CD4-positive, alpha-beta T cell treated with Interleukin-4 for 4 hours (primary cell): ENCODE measurements at regions not wholly inside any gene's neighbourhood (a gene's known extent, or its start where the extent isn't known, plus 50 kb on each side); places are given as distances from the start of the nearest gene placed in this dataset.

Experiments
- DNase-seq: peaks from one replicate; pipeline ENCODE4 v3.0.0-alpha.2; 2020

DNA sequence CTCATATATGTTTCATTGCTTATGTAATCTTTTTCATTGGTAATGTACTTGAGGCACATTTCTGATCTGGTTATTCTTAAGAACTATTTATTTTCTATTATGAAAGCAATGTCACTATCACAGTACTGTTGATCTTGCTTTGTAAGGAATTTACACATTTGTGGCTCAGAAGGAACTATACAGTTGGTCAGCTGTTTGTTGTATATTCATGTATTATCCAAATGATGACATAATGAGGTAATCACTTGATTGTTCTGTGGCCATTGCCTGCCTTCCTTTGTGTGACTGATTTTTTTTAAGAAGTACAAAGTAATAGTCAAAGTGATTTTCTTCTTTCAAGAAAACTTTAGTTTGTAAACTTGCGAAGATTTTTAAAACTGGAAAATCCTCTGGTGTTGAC is 399.9 kb downstream of the TMEM161B start:
- no peak for DNase-seq

DNA sequence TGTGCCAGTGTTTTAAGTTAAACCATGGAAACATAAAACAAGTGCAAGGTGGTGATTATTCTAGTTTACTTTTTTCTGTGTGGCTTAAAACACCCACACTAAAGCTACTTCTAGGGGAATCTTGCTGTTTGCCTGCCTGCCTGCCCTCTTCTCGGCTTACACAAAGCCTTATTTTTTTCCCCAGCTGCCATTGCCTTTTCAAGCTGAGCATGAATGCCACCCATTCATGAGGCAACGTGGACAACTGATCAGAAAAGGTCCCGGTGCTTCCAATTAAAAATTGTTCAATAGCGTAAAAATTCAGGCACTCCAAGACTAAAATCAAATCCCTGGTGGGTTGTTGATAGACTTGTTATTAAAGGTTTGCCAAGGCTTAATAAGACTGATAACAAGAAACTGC is 401.4 kb downstream of the TMEM161B start:
- no peak for DNase-seq

DNA sequence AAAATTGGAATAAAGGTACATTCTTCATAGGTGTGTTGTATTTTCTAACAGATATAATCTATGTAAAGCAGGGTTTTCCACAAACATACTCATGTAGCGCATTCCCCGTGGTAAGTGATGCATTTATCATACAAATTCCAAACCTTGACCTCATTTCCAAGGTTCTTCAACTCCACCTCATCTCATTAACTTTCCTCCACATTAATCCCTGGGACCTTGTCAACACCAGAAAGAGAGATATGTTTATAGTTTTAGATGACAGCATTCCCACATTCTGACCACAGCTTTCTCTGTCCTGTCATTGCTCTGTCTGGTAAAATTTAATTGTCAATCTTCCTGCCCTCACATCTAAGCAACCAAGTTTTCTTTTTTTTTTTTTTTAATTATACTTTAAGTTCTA is 415.1 kb downstream of the TMEM161B start:
- no peak for DNase-seq

DNA sequence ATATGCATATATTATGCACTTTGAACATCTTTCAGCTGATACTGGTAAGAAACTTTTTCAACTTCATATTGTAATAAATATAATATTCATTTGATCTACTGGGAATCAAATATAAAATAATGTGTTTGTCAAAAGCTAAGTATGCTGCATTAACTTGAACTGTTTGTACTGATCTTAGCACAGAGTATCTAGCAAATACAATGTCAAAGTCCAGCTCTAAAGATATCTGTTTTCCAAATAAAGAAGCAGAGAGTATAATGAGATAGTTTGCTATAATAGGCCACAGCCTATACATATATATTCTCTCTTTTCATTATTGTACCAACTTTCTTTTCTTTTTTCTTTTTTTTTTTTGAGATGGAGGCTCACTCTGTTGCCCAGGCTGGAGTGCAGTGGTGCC is 417.0 kb downstream of the TMEM161B start:
- no peak for DNase-seq

DNA sequence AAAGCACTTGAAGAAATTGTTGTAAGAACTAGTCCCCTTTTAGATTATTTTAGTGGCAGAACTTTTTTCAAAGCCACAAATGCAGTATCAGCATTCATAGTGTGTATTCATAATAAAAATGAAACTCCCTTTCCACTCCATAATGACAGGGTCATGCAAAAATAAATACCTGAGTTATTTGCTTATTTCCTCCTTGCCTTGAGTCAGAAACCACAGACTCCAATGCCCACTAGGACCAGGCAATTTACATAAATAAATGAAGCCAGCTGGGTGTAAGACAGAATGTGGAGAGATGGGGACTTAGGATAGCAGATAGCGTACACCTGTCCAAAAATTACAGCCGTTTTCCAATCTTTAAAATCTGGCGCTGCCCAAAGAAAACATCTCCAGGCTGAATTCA is 417.8 kb downstream of the TMEM161B start:
- DNase-seq, result no peak

DNA sequence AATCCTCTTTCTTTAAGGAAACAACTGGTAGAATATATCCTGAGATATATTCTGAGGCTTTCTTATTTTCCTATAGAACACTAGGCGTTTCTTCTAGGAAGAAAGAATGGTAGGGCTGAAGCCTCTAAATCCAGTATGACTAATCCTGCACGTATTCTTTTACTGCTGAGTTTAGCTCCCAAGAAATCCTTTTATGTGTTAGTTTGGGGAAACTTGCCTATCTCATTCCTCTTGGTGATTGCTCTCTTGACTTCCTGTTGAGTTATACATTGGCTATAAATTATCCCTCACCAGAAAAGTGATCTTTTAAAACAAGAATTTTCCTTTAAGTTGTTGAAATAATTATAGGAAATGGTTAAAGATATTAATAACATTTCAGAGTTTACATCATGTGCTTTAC is 422.9 kb downstream of the TMEM161B start:
- DNase-seq, result no peak

DNA sequence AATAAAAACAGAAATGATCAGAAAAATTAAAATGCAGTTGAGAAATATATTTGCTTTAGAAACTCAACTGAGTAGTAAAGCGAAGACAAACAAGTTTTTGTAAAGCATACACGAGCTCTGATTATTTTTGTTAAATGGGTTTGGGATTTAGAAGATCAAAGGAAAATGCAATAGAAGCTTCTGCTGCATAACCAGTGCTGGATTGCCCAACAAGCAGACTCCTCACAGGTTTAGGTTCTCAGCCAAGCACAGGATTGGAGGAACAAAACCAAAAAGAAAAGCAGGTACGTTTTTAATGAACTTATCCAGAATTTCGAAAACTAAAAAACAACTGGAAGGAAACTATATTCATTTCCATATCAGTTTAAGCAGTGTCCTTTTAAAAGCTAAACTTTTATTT is 423.8 kb downstream of the TMEM161B start:
- no peak for DNase-seq

DNA sequence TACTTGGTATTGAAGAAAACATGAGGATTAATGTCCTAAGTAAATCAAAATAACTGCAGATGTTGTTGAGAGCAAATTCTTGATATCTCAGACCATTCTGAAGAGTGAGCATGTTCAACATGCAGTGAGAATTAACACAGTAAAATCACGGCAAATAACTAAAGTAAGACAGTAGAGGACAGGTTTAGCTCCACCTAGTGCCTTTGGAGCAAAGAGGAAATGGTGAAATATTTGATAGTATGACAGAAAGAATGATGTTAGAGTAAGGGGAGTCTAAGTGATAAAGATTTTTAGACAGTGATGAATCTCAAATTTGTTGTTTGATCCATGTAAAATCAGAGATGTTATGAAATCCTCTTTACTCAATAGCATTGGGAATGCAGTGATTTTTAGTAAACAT is 424.2 kb downstream of the TMEM161B start:
- no peak for DNase-seq

DNA sequence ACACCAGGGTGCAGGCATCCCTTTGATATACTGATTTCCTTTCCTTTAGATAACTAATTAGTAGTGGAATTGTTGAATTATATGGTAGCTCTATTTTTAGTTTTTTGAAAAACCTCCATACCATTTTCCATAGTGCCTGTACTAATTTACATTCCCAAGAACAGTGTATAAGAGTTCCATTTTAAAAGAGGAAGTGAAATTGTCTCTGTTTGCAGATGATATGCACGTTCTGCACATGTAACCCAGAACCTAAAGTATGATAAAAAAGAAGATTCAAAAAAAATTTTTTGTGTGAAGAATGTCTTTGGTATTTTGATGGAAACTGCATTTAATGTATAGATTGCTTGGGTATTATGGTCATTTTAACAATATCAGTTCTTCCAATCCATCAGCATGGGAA is 424.0 kb upstream of the CCNH start:
- DNase-seq, result no peak

DNA sequence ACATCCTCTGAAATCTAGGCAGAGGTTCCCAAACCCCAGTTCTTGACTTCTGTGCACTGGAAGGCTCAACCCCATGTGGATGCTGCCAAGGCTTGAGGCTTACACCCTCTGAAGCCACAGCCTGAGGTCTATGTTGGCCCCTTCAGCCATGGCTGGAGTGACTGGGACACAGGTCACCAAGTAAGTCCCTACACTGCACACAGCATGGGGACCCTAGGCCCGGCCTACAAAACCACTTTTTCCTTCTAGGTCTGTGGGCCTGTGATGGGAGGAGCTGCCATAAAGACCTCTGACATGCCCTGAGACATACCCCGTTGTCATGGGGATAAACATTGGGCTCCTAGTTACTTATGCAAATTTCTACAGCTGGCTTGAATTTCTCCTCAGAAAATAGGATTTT is 418.8 kb upstream of the CCNH start:
- no peak for DNase-seq

DNA sequence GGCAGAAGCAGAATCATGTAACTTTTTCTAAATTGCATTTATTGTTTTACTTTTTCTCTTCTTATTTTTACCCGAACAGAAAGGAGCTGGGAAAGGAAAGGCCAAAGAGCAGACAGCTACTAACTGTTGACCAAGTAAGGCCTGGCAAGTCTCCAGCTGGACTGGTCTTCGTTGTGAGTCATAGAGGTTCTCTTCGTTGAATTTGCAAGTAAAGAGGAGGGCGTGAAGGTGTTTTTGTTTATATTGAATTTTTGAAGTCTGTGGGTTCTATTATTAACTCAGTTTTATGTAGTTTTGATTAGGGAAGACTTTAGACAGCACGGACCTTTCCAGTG is 416.5 kb upstream of the CCNH start:
- no peak for DNase-seq

DNA sequence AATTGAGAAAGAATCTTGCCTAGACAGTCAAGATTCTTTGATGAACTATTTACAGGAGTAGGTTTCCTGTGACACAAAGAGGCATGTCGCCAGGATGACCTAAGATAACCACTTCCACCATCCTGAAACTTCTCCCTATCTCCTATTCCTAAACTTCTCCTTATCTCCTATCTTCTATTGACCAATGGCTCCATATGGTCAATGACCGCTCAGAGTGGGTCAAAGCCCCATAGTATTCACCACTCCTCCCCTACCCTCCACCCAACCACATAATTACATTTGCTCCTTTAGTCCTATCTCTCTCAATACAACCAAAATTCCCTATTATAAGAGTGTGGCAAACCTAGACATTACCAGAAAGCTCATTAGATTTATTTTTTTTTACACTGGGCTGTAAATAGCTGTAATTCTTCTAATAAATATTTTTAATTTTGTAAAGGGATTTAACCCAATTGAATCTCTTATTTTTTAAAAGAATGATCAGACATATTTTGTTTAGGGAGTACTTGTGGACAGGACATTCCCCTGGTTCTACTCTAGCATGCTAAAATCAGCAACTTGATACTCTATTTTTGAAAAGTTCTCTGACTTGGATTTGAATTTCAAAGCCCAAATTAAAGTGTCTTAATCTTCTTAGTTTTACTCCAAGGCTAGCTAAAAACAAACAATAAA is 416.0 kb upstream of the CCNH start:
- no peak for DNase-seq

DNA sequence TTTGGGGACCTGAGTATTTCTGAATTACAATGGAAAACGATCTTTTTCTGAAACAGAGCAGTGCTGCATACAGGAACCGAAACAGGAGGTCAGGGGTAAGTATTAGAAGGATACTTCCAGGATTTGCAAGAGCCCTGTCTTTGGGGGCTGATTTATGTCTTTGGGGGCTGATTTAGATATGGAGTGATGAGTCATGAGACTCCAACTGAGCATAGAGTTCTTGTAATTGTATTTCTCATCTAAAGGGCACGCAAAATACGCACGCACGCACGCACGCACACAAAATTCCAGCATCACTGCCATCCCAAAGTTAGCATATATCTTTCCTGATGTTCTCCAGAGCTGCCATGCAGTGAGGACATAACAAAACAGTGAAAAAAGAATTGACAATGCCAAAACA is 414.8 kb upstream of the CCNH start:
- DNase-seq, result no peak

DNA sequence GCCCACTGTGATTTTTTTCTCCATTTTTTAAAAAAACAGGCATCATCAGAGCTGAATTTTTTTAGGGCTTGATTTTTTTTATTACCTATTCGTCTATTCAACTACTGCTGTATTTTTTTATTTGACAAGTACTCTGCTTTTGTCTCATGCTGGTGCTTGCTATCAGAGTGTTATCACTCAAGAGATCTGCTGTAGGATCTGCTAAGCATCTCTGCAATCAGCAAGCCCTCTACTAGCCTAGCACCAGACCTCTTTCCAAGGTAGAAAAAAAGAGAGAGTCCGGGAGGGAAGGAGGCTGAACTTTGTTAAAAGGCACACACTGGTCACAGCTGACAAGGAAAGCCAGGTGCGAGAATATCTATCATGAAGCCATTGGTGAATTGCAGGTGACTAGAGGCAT is 413.8 kb upstream of the CCNH start:
- DNase-seq, result no peak

DNA sequence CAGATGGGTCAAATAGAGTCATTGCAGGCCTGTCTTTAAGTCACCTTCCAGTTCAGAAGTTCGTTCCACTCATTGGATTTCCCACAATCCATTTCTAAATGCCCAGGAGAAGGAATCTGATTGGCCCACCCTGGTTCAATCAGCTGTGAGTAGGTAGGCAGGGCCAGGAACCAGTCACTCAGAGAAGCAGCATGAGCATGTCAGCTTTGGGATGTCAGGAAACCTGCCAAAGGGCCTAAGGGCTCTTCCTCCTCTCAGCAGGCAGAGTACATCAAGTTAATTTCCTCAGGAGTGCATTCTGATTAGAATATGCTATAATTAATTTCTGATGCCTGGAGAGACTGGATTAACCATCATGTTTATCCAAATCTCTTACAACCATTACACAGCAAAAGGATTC is 412.9 kb upstream of the CCNH start:
- DNase-seq, result no peak

DNA sequence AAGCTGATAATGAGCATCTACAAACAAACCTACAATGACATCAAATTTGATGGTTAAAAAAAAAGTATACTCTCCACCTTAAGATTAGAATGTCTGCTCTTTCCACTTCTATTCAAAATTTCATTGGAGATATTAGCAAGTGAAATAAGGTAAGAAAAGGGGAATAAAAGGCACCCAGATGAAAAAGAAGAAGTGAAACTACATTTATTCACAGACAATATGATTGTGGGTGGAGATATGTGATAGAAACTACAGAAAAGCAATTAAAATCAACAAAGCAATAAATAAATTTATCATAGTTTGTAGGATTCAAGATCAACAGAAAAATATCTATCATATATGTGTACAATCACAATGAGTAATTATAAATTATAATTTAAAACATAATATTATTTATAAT is 395.1 kb upstream of the CCNH start:
- DNase-seq, result no peak

DNA sequence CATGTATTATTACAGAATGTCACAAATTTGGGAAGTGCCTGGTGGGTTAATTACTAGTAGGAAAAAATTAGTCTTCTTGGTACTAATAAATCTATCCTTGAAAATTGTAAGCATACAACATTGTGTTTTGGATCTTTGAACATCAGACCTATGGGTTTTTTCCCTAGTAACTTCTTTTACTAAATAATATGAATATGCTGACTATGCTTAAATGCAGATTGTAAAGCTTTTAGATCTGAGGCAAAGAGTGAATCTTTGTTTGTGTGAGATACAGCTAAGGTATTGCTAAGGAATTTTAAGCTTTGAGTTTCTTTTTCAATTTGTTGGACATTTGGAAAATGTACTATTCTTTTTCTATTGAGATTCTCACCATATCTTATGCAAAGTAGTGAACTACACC is 390.6 kb upstream of the CCNH start:
- no peak for DNase-seq

DNA sequence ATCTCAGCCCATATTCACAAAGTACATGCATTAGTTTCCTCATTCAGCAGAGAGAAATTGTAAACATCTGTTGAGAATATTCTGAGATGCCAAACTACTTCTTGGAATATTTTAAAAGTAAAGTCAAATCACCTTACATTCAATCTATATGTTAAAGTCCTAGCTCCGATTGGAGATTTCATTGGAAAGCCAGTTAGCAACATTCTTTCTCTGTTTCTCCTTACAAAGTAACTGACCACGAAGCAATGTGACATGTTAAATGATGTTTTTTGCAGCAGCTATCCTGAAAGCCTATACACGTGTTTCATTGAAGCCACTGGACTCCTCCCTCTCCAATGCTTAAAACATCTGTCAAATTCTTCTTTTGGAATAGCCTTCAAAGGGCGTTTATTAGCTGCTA is 379.1 kb upstream of the CCNH start:
- no peak for DNase-seq

DNA sequence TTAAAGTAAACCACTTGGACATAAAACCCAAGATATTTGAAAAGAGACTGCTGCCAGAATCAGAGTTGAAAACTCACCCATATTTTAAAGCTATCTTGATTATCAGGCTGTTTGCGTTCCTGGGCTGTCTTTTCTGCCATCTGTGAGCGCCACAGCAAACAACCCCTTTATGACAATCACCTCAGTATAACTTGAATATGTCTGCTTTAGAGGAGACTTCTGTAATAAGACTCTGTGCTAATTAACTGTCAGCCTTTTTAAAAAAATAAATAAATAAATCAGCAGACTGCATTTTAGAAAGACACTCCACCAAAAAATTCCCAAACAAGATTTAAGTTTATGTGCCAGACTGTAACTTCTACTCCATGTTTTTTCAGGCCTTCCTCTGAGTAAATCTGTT is 375.7 kb upstream of the CCNH start:
- DNase-seq, result no peak

DNA sequence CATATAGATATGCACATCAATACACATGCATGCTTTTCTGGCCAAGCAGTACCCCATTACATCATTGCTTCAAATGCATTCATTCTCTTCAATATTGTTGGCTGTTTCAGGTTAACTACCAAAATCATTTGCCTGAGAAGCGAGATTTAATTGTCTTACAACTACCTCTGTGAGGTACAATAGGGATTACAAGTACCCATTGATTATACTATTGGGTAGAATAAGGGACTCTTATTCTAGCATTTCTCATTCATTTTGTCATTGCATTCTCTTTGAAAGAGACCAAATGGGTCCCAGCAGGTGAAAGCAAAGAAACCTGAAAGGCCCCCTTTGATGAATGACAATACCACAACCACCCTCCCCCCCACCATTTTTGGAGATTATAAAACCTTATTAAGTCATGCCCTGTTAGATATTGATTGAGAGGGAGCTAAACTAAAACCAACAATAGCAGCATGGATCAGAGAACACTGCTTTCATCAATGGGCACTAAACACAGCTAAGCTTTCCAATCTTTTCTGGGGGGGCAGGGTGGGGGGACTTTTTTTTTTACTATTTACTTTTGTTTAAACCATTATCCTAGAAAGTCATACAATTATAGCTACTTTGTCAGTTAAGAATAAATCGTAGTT is 375.0 kb upstream of the CCNH start:
- DNase-seq, result no peak

DNA sequence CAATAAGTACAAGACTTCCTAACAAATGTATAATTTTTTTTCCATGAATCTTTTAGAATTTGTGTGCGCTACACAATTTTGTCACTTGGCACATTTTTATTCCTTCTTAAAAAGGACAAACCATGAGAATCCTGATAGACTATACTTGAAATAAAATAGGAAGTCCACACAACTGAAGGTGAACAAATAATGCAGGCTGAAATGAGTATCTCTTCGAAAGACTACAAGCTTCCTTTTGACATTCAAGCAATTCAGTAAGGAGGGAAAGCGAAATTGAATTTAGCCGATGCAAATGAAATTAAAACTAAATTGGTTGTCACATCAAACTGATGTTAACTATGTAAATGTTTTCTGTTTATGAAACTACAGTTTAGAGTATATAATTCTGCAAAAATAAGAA is 374.4 kb upstream of the CCNH start:
- DNase-seq, result no peak

DNA sequence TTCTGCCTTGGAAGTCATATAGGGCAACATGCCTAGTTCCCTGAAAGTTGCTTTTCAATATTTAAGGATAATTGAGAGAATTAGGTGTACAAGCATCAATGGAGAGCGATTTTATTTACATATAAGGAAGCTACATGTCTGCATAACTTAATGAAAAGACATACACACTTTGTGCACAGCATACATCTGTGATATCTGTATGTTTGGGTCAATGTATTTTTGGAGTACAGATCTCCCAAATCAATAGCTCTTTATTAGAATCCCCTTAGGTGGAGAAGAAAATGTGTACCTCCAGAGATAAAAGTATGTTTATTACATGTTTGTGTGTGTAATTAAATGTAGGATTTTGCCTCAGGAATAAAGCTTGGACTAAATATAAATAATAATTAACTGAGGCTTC is 373.7 kb upstream of the CCNH start:
- DNase-seq, result no peak

DNA sequence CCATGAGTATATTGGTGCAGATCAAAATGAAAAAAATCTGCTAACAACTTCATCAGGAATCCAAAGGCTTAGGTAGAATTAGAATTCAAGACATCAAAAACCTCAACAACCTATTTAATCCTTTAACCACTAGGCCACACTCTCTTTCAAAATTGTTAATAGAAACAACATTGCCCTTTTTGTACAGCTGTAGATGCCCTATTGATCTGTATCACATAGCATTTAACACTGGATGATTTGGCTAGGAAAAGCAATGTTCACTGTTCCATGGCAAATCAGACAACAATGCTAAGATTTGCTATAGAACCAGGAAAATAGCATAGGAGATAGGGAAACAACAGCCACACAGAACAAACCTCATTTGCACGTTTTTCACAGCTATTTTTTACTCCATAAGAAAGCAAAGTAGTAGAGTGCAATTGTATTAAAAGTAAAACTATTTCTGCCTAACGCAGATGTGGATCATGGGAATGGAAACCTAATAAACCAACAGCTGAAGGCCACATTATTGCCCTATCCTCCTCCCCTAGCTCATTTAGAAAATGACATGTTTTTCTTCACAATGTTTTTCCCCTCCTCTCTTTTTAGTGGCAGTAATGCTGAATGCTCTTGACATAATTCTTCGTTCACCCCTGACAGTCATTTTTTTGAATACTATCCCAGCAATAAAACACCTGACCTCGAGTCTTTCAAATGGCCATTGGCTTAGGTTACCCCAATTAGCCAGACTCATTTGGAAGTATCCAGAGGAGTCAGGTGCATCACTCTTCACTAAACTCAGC is 373.0 kb upstream of the CCNH start:
- DNase-seq, result no peak

DNA sequence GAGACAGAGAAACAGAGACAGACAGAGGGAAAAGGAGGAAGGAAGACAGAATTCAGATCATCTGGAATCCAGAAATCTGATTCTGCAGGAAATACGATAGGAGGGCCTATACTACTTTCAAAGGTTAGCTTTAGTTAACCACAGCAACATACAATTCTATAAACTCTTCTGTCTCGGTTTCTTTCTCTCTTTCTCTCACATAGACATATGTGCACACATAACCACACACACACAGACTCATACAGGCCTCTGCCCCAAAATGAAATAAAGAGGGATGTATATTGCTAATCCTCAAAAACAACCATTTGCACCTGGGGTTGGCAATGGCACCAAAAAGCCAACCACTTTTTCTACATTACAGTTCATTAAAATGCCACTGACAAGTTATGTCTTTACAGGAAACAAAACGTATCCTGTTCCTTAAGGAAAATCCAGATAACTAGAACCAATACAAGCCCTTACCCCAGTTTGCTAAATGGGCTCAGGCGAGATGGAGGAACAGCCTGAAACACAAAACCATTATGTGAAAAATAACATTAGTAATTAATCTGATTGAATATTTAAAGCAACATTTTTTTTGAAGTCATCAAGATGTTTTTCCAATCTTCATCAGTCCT is 372.3 kb upstream of the CCNH start:
- DNase-seq, result no peak
